Panc1 (cell line): ENCODE measurements at regions not wholly inside any gene's neighbourhood (a gene's known extent, or its start where the extent isn't known, plus 50 kb on each side); places are given as distances from the start of the nearest gene placed in this dataset.

Source experiments
- ATAC-seq: fragments of 200-7000 bp; cut with Tn5 transposase; 2 replicates; pipeline ENCODE4 v1.9.1; 2020; ENCODE audit warnings: mild to moderate bottlenecking, moderate library complexity
- BruUV-seq: library from RNA; stranded (reverse); fragments of 400-500 nt; replicated peaks from 2 replicates; lab custom pipeline; 2021; lab: Mats Ljungman, UMichigan
- CTCF ChIA-PET: fragments of 300-600 bp; sonication (Branson Sonifier 250); formaldehyde crosslinking; loops from one replicate; lab custom pipeline; 2022; ENCODE audit warnings: antibody characterized with exemption; lab: Charles Lee
- POLR2A ChIA-PET: fragments of 300-600 bp; sonication (Branson Sonifier 250); formaldehyde crosslinking; loops from one replicate; lab custom pipeline; 2022; ENCODE audit warnings: antibody characterized with exemption; lab: Charles Lee
- DNase-seq: peaks from one replicate; pipeline ENCODE4 v3.0.0-alpha.2; 2010; ENCODE audit warnings: low read depth, low spot score
- H3K27ac ChIP-seq: 2 replicates; pipeline ENCODE4 v1.5.1; 2011; ENCODE audit warnings: mild to moderate bottlenecking, low read length, inconsistent platforms
- H3K27me3 ChIP-seq: fragments of 200-500 bp; sonication (Bioruptor generic); 2 replicates; pipeline ENCODE4 v1.6.0; 2014; ENCODE audit warnings: low read length, inconsistent platforms; ENCODE audit not compliant: control insufficient read depth, insufficient read depth
- H3K36me3 ChIP-seq: fragments of 200-500 bp; sonication (Bioruptor generic); 2 replicates; pipeline ENCODE4 v1.5.1; 2014; ENCODE audit warnings: inconsistent platforms, mild to moderate bottlenecking, low read length, moderate library complexity; ENCODE audit not compliant: control insufficient read depth, insufficient read depth
- H3K4me1 ChIP-seq: 2 replicates; pipeline ENCODE4 v1.5.1; 2011; ENCODE audit warnings: inconsistent platforms, mild to moderate bottlenecking, low read length, moderate library complexity; ENCODE audit not compliant: control insufficient read depth, insufficient read depth
- H3K4me3 ChIP-seq, 2 experiments: 2 replicates each; pipeline ENCODE4 v1.5.1; 2011 to 2012; ENCODE audit warnings: low read depth in 2 of 2, low read length in 2 of 2, mild to moderate bottlenecking in 2 of 2, inconsistent platforms in 1 of 2, moderate library complexity in 1 of 2
- H3K9me3 ChIP-seq: fragments of 200-500 bp; sonication (Bioruptor generic); 2 replicates; pipeline ENCODE4 v1.5.1; 2014; ENCODE audit warnings: low read depth, mild to moderate bottlenecking, inconsistent platforms, low read length, moderate library complexity; ENCODE audit not compliant: control insufficient read depth, insufficient read depth
- POLR2AphosphoS5 ChIP-seq: IDR thresholded peaks from 2 replicates; pipeline ENCODE4 v1.6.1; 2012; ENCODE audit warnings: mild to moderate bottlenecking, low read depth, low read length, moderate library complexity
- SIN3A ChIP-seq: IDR thresholded peaks from 2 replicates; pipeline ENCODE4 v1.6.1; 2012; ENCODE audit warnings: low read depth, mild to moderate bottlenecking, low read length, moderate library complexity, borderline replicate concordance; ENCODE audit not compliant: insufficient read depth
- TCF7L2 ChIP-seq: IDR thresholded peaks from 2 replicates; pipeline ENCODE4 v1.6.1; 2011; ENCODE audit warnings: mild to moderate bottlenecking, low read depth, low read length, inconsistent platforms
- in situ Hi-C: cut with HindIII; loops from 2 replicates; pipeline ENCODE4 v1.10.0; 2016; ENCODE audit warnings: low sequenced_read_pairs, low pct_unique_long_range_greater_than_20kb
- intact Hi-C: fragments of 100-400 bp; cut with micrococcal nuclease; formaldehyde crosslinking; loops from one replicate; pipeline ENCODE4 v1.10.0; 2022; ENCODE audit not compliant: unreplicated experiment
- TF ChIP-seq, protein P1 (sequence below), 2 experiments: IDR thresholded peaks; 2 replicates each; pipeline ENCODE4 v1.6.1; 2011 to 2012; ENCODE audit warnings: low read depth in 2 of 2, control low read depth in 1 of 2, low read length in 1 of 2, mild to moderate bottlenecking in 1 of 2, moderate library complexity in 1 of 2; ENCODE audit not compliant: insufficient read depth in 1 of 2
- TF ChIP-seq, protein P2 (sequence below): fragments of 450-650 bp; IDR thresholded peaks from 2 replicates; pipeline ENCODE4 v1.5.1; 2017; ENCODE audit warnings: mild to moderate bottlenecking

DNA sequence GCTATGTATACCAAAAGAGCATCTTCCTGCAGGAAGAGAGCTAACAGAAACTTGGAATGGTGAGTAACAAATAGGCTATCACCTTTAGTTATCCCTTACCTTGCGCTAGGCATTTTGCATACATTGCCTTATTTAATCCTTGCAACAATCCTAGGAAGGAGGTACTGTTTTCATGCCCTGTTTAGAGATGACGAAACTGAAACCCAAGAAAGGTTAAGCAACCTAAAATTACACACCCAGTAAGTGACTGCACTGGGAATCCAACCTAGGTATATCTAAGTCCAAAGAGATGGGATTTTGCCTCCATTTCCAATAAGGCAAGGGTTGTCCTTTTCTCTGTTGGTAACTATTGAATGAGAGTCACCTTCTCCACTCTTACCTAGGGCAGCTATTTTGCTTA is 144.5 kb downstream of the TM2D1 start:
- BruUV-seq, result no TSS peak
- CTCF ChIA-PET, result interaction anchor here (0.7 kb wide), 1 partner anchor 576 kb away, joined by 3 read pairs; no protein-coding TSS in a partner anchor
- ATAC-seq (no peak), DNase-seq (no peak)
- in situ Hi-C loops, result no loop called here
- H3K4me3 ChIP-seq, result no peak overlapping the region
- intact Hi-C loops, result no loop called here
- POLR2A ChIA-PET, result no interaction called here
- no peaks in the 10 kb centered on the region for H3K9me3 ChIP-seq
- no peaks in the 10 kb centered on the region for H3K36me3 ChIP-seq
- H3K4me1 ChIP-seq, result no peaks in the 10 kb centered on the region; the same call in 1 of the 2 replicates
- TF ChIP-seq, protein P1, sequence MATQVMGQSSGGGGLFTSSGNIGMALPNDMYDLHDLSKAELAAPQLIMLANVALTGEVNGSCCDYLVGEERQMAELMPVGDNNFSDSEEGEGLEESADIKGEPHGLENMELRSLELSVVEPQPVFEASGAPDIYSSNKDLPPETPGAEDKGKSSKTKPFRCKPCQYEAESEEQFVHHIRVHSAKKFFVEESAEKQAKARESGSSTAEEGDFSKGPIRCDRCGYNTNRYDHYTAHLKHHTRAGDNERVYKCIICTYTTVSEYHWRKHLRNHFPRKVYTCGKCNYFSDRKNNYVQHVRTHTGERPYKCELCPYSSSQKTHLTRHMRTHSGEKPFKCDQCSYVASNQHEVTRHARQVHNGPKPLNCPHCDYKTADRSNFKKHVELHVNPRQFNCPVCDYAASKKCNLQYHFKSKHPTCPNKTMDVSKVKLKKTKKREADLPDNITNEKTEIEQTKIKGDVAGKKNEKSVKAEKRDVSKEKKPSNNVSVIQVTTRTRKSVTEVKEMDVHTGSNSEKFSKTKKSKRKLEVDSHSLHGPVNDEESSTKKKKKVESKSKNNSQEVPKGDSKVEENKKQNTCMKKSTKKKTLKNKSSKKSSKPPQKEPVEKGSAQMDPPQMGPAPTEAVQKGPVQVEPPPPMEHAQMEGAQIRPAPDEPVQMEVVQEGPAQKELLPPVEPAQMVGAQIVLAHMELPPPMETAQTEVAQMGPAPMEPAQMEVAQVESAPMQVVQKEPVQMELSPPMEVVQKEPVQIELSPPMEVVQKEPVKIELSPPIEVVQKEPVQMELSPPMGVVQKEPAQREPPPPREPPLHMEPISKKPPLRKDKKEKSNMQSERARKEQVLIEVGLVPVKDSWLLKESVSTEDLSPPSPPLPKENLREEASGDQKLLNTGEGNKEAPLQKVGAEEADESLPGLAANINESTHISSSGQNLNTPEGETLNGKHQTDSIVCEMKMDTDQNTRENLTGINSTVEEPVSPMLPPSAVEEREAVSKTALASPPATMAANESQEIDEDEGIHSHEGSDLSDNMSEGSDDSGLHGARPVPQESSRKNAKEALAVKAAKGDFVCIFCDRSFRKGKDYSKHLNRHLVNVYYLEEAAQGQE (IDR thresholded peaks at IDR 0.05; ENCODE audit: insufficient read depth in 1 of 2, low read depth in 2 of 2, low read length in 1 of 2), result no peak
- TF ChIP-seq, protein P2, sequence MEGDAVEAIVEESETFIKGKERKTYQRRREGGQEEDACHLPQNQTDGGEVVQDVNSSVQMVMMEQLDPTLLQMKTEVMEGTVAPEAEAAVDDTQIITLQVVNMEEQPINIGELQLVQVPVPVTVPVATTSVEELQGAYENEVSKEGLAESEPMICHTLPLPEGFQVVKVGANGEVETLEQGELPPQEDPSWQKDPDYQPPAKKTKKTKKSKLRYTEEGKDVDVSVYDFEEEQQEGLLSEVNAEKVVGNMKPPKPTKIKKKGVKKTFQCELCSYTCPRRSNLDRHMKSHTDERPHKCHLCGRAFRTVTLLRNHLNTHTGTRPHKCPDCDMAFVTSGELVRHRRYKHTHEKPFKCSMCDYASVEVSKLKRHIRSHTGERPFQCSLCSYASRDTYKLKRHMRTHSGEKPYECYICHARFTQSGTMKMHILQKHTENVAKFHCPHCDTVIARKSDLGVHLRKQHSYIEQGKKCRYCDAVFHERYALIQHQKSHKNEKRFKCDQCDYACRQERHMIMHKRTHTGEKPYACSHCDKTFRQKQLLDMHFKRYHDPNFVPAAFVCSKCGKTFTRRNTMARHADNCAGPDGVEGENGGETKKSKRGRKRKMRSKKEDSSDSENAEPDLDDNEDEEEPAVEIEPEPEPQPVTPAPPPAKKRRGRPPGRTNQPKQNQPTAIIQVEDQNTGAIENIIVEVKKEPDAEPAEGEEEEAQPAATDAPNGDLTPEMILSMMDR, result no peak
- TF ChIP-seq TCF7L2 (no peak), SIN3A (no peak), POLR2AphosphoS5 (no peak)
- H3K27me3 ChIP-seq, result peaks cover 8% of the 10 kb centered on the region
- no peak overlapping the region for H3K27ac ChIP-seq

DNA sequence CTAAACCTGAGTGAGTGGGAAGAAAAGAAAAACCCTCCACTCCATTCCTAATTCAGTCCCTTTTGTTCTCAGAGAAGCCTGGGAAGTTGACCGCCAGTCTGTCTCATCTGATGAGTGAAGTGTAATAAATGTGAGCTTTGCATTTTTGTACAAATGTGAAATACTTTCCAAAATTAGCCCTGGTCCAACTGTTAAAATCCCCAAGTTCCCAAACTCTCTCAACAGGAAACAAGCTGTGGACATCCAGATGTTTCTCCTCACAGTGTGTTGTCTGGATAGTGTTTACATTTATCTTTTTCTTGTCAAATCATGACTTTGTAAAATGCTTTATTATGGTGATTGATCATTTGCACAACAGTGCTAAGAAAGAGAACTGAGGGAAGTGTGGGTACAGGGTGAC is 145.1 kb downstream of the TM2D1 start:
- DNase-seq (no peak), ATAC-seq (no peak)
- H3K9me3 ChIP-seq, result no peaks in the 10 kb centered on the region
- ChIA-PET CTCF (no interaction called here), POLR2A (no interaction called here)
- H3K36me3 ChIP-seq, result no peaks in the 10 kb centered on the region
- no peaks in the 10 kb centered on the region for H3K4me1 ChIP-seq
- H3K27me3 ChIP-seq, result peaks cover 8% of the 10 kb centered on the region
- no peak overlapping the region for H3K4me3 ChIP-seq
- TF ChIP-seq TCF7L2, result no peak
- TF ChIP-seq, protein P2, result no peak
- TF ChIP-seq, protein P1 (IDR thresholded peaks at IDR 0.05; ENCODE audit: insufficient read depth in 1 of 2, low read depth in 2 of 2, low read length in 1 of 2), result no peak
- TF ChIP-seq SIN3A, result no peak
- no peak for TF ChIP-seq POLR2AphosphoS5
- no TSS peak for BruUV-seq
- in situ Hi-C loops (no loop called here), intact Hi-C loops (no loop called here)
- no peak overlapping the region for H3K27ac ChIP-seq
